T-helper 9 cell (primary cell): ENCODE measurements at regions not wholly inside any gene's neighbourhood (a gene's known extent, or its start where the extent isn't known, plus 50 kb on each side); places are given as distances from the start of the nearest gene placed in this dataset.
"Not testable (repeated sequence)": the region's sequence is repeated elsewhere in the genome, so short reads cannot be mapped to it uniquely, and the experiment has no call there.

Experiments
- DNase-seq: peaks from one replicate; pipeline ENCODE4 v3.0.0-alpha.2; 2020

GRCh38 chr1:144026022-144026421 is 54.2 kb upstream of the FAM72C start:
- not testable (repeated sequence) for DNase-seq

GRCh38 chr1:144021690-144022384 is 50.1 kb upstream of the FAM72C start:
- DNase-seq, result not testable (repeated sequence)
